ENCODE measurements at regions not wholly inside any gene's neighbourhood (a gene's known extent, or its start where the extent isn't known, plus 50 kb on each side); places are given as distances from the start of the nearest gene placed in this dataset.
A peak's percentile ranks its signal among the peaks of the same experiment; 100 is the strongest.

DNA sequence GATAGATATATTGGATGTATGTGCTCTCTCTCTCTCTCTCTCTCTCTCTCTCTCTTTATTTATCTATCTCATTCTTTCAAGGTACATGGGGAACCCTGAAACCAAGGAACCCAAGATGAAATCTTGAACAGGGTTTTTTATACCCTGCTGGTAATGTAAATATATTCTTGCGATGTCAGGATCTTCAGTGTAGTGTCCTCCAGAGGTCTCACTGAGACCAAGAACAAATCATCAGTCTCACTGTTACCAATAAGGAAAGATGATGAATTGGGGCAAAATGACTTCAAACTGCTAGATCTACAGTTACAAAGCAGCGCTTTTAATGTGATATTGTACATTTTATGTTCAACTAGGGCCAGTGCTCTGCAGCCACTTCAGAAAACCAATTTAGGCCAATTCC, 423.5 kb downstream of the ANKRD7 start:
- TF ChIP-seq, protein P1, sequence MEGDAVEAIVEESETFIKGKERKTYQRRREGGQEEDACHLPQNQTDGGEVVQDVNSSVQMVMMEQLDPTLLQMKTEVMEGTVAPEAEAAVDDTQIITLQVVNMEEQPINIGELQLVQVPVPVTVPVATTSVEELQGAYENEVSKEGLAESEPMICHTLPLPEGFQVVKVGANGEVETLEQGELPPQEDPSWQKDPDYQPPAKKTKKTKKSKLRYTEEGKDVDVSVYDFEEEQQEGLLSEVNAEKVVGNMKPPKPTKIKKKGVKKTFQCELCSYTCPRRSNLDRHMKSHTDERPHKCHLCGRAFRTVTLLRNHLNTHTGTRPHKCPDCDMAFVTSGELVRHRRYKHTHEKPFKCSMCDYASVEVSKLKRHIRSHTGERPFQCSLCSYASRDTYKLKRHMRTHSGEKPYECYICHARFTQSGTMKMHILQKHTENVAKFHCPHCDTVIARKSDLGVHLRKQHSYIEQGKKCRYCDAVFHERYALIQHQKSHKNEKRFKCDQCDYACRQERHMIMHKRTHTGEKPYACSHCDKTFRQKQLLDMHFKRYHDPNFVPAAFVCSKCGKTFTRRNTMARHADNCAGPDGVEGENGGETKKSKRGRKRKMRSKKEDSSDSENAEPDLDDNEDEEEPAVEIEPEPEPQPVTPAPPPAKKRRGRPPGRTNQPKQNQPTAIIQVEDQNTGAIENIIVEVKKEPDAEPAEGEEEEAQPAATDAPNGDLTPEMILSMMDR (IDR thresholded peaks at IDR 0.05; ENCODE audit: control insufficient read depth, extremely low read depth, insufficient read depth), result peak; percentile 44
- no peak overlapping the region for H3K4me3 ChIP-seq (ENCODE audit: low read depth, low read length)
- DNase-seq (ENCODE audit: low read depth), result no peak

DNA sequence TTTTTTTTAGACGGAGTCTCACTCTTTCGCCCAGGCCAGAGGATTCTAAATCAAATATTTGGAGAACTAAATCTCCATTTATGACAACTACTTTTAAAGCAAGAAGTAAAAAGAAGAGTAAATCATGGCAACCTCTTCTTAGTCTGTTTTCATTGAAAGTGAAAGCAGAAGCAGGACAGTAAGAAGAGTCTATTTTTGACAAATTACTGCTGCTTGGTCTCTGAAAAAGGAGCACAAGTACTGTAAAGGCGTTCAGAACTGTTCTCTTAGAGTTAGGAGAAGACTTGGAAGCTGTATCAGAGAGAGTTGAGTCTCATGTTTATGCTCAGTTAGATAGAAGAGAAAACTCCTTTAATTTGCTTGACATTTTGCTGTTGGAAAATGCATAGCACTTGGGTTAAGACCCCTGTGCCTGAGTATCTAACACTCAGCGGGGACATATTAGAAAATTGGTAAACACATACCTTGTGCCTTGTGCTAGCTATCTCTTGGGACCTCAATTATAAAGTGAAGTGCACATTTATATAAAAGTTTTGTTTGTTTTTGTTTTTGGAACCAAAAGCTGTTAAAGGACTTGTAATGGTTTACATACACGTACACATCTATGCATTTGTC, 433.0 kb downstream of the ANKRD7 start:
- TF ChIP-seq, protein P1 (IDR thresholded peaks at IDR 0.05; ENCODE audit: control insufficient read depth, extremely low read depth, insufficient read depth), result no peak
- no peak for DNase-seq (ENCODE audit: low read depth)
- H3K4me3 ChIP-seq (ENCODE audit: low read depth, low read length), result no peak overlapping the region

DNA sequence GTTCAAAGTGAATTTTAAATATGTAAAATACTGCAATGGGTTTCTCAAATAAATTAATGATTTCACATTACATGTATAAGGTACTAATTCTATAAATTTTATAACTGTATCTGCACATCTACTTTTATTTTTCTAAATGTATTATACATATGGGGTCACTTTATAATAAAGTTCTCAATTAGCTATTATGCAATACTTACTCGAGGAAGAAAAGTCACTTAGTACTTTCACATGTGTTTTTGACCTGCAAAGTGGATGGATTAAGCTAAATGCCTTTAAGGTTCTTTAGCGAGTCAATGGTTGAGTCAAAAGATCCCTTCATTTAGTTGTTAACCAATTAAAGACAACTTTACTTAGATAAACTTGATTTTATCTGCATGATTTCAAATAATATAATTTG, 437.8 kb downstream of the ANKRD7 start:
- TF ChIP-seq, protein P1 (IDR thresholded peaks at IDR 0.05; ENCODE audit: control insufficient read depth, extremely low read depth, insufficient read depth), result no peak
- no peak for DNase-seq (ENCODE audit: low read depth)
- no peak overlapping the region for H3K4me3 ChIP-seq (ENCODE audit: low read depth, low read length)

DNA sequence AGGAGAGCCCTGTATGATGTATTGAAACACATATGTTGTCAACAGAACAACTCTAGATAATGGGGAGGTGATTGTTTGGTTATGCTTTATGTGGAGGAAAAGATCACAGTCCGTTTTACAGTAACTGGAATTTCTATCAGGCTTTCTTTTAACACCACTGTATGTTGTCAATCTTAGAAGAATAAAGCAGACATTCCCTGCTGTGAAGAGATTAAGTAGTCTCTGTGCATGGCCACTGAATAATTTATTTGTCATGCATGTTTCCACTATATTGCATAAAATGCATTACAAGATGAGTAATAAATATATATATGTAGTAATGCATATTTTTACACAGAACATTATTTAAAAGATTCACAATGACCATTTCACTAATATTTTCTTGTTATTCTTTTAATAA, 440.0 kb downstream of the ANKRD7 start:
- TF ChIP-seq, protein P1 (IDR thresholded peaks at IDR 0.05; ENCODE audit: control insufficient read depth, extremely low read depth, insufficient read depth), result no peak
- DNase-seq (ENCODE audit: low read depth), result no peak
- H3K4me3 ChIP-seq (ENCODE audit: low read depth, low read length), result no peak overlapping the region

DNA sequence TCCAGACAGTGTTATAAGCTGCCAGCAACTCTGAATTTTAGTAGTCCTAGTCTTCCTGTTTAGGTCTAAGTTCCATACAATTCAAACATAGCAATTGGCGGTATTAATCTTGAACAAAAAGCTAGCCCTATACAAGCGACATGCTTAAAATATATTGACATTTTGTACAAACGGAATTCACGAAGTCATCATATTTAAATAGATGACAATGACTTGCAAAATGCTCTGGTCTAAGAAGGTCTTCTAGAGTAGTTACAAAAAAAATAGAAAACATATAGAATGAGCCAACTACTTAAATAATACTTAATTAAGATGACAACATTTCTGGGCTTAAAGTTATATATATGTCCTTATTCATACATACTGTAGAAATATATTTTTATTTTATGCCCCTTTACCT, 446.6 kb downstream of the ANKRD7 start:
- no peak for DNase-seq (ENCODE audit: low read depth)
- H3K4me3 ChIP-seq (ENCODE audit: low read depth, low read length), result no peak overlapping the region
- TF ChIP-seq, protein P1 (IDR thresholded peaks at IDR 0.05; ENCODE audit: control insufficient read depth, extremely low read depth, insufficient read depth), result no peak

DNA sequence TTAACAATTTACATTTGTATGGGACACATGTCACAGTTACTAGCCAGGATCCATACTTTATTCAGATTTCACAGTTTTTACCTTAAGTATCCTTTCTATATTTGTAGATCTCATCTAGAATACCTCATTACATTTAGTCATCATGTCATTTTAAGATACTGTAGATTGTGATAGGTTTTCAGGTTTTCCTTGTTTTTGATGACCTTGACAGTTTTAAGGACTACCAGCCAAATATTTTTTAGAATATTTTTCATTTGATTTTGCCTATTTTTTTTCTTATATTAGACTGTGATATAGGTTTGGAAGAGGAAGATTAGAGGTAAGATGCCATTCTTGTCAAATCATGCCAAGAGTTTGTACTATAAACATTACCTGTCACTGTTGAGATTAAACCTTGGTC, 460.3 kb downstream of the ANKRD7 start:
- TF ChIP-seq, protein P1 (IDR thresholded peaks at IDR 0.05; ENCODE audit: control insufficient read depth, extremely low read depth, insufficient read depth), result no peak
- H3K4me3 ChIP-seq (ENCODE audit: low read depth, low read length), result no peak overlapping the region
- no peak for DNase-seq (ENCODE audit: low read depth)

DNA sequence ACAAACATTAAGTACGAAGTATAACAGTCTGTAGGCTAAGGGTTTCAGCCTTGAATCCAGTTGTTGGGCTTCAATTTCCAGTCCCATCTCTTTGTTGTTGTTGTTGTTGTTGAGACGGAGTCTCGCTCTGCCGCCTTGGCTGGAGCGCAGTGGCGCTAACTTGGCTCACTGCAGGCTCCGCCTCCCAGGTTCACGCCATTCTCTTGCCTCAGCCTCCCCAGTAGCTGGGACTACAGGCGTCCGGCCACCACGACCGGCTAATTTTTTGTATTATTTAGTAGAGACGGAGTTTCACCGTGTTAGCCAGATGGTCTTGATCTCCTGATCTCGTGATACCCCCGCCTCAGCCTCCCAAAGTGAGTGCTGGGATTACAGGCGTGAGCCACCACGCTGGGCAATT, 464.9 kb downstream of the ANKRD7 start:
- TF ChIP-seq, protein P1 (IDR thresholded peaks at IDR 0.05; ENCODE audit: control insufficient read depth, extremely low read depth, insufficient read depth), result no peak
- no peak overlapping the region for H3K4me3 ChIP-seq (ENCODE audit: low read depth, low read length)
- no peak for DNase-seq (ENCODE audit: low read depth)

All from LNCaP clone FGC (cell line).